ENCODE measurements at regions not wholly inside any gene's neighbourhood (a gene's known extent, or its start where the extent isn't known, plus 50 kb on each side); places are given as distances from the start of the nearest gene placed in this dataset.
"Not testable (repeated sequence)": the region's sequence is repeated elsewhere in the genome, so short reads cannot be mapped to it uniquely, and the experiment has no call there.

DNA sequence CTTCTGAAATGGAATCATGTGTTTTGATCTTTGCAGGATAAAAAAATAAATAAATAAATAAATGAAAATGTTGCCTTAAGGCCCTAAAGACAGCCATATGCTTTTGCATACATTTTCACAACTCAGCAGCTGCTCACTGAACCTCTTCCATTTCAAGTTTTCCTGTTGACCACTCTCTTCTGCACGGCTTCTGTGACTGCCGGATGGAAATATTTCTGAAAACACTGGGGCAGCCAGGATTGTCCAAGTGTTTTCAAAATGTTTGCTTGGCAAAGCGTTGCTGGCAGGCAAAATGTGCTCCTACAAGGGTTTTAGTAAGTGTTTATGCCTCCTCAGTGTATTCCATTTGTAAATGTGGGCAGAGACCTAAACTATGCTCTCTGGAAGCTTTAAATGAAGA is 208.1 kb upstream of the IL1RAPL1 start:
- H3K27me3 ChIP-seq (ENCODE audit: control insufficient read depth in 1 of 2, insufficient read depth in 2 of 2, low read length in 2 of 2) = no peaks in the 10 kb centered on the region
- no peak overlapping the region for H2AFZ ChIP-seq (ENCODE audit: low read length)
- no peak overlapping the region for H3K9ac ChIP-seq (ENCODE audit: insufficient read depth, low read depth, low read length)
- CTCF ChIA-PET (ENCODE audit: low intra/inter-chr PET ratio, low total read pairs) = no interaction called here
- POLR2A ChIA-PET = no interaction called here
- no TSS peak for BruUV-seq (replicated peaks)
- DNase-seq (ENCODE audit: low spot score) (no peak), FAIRE-seq (no peak), ATAC-seq (no peak)
- H3K4me3 ChIP-seq (replicated peaks in 1 of 3; ENCODE audit: insufficient read depth in 1 of 3, low read depth in 2 of 3, low read length in 3 of 3) = no peak overlapping the region
- no peaks in the 10 kb centered on the region for H3K4me1 ChIP-seq (ENCODE audit: insufficient read depth, low read length)
- intact Hi-C loops (cut with micrococcal nuclease; ENCODE audit: unreplicated experiment) = no loop called here
- no peaks in the 10 kb centered on the region for H3K9me3 ChIP-seq (ENCODE audit: low read length)
- no peaks in the 10 kb centered on the region for H3K36me3 ChIP-seq (replicated peaks in 1 of 2; ENCODE audit: control insufficient read depth in 1 of 2, insufficient read depth in 2 of 2, low read length in 2 of 2)
- no peak overlapping the region for H3K4me2 ChIP-seq (ENCODE audit: low read depth, low read length)
- H3K79me2 ChIP-seq (ENCODE audit: insufficient read depth, low read length) = no peaks in the 10 kb centered on the region
- H3K27ac ChIP-seq (ENCODE audit: extremely low read length, insufficient read depth, low read length) = no peak overlapping the region
- H4K20me1 ChIP-seq (ENCODE audit: insufficient read depth, low read length) = no peaks in the 10 kb centered on the region
- in situ Hi-C loops (cut with HindIII; ENCODE audit: extremely low pct_ligation_motif_present, low pct_unique_long_range_greater_than_20kb) = no loop called here
- 0% methylated on average over 3 of the region's 3 CpGs for WGBS (ENCODE audit: low lambda C conversion rate)
- TF ChIP-seq ZNF776 (CRISPR knock-in tag; IDR thresholded peaks at IDR 0.05) = no peak
- no peak for TF ChIP-seq ZFP62 (CRISPR knock-in tag; IDR thresholded peaks at IDR 0.05)
- no peak for TF ChIP-seq TSC22D2 (CRISPR knock-in tag; IDR thresholded peaks at IDR 0.05; ENCODE audit: borderline replicate concordance)
- TF ChIP-seq TAF1 (CRISPR knock-in tag; IDR thresholded peaks at IDR 0.05) = no peak
- no peak for TF ChIP-seq PHF5A (CRISPR knock-in tag; IDR thresholded peaks at IDR 0.05; ENCODE audit: low read depth, unreplicated experiment)
- TF ChIP-seq, protein P1, sequence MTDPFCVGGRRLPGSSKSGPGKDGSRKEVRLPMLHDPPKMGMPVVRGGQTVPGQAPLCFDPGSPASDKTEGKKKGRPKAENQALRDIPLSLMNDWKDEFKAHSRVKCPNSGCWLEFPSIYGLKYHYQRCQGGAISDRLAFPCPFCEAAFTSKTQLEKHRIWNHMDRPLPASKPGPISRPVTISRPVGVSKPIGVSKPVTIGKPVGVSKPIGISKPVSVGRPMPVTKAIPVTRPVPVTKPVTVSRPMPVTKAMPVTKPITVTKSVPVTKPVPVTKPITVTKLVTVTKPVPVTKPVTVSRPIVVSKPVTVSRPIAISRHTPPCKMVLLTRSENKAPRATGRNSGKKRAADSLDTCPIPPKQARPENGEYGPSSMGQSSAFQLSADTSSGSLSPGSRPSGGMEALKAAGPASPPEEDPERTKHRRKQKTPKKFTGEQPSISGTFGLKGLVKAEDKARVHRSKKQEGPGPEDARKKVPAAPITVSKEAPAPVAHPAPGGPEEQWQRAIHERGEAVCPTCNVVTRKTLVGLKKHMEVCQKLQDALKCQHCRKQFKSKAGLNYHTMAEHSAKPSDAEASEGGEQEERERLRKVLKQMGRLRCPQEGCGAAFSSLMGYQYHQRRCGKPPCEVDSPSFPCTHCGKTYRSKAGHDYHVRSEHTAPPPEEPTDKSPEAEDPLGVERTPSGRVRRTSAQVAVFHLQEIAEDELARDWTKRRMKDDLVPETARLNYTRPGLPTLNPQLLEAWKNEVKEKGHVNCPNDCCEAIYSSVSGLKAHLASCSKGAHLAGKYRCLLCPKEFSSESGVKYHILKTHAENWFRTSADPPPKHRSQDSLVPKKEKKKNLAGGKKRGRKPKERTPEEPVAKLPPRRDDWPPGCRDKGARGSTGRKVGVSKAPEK (CRISPR knock-in tag; IDR thresholded peaks at IDR 0.05; ENCODE audit: borderline replicate concordance) = no peak
- TF ChIP-seq, protein P2, sequence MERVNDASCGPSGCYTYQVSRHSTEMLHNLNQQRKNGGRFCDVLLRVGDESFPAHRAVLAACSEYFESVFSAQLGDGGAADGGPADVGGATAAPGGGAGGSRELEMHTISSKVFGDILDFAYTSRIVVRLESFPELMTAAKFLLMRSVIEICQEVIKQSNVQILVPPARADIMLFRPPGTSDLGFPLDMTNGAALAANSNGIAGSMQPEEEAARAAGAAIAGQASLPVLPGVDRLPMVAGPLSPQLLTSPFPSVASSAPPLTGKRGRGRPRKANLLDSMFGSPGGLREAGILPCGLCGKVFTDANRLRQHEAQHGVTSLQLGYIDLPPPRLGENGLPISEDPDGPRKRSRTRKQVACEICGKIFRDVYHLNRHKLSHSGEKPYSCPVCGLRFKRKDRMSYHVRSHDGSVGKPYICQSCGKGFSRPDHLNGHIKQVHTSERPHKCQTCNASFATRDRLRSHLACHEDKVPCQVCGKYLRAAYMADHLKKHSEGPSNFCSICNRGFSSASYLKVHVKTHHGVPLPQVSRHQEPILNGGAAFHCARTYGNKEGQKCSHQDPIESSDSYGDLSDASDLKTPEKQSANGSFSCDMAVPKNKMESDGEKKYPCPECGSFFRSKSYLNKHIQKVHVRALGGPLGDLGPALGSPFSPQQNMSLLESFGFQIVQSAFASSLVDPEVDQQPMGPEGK (CRISPR knock-in tag; IDR thresholded peaks at IDR 0.05) = no peak
- TF ChIP-seq, protein P3, sequence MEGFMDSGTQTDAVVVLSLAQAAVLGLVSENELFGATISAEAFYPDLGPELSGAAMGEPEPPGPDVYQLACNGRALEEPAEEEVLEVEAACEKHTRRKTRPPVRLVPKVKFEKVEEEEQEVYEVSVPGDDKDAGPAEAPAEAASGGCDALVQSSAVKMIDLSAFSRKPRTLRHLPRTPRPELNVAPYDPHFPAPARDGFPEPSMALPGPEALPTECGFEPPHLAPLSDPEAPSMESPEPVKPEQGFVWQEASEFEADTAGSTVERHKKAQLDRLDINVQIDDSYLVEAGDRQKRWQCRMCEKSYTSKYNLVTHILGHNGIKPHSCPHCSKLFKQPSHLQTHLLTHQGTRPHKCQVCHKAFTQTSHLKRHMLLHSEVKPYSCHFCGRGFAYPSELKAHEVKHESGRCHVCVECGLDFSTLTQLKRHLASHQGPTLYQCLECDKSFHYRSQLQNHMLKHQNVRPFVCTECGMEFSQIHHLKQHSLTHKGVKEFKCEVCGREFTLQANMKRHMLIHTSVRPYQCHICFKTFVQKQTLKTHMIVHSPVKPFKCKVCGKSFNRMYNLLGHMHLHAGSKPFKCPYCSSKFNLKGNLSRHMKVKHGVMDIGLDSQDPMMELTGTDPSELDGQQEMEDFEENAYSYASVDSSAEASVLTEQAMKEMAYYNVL (CRISPR knock-in tag; IDR thresholded peaks at IDR 0.05; ENCODE audit: borderline replicate concordance) = no peak
- no peak for TF ChIP-seq NFIC (IDR thresholded peaks at IDR 0.05; ENCODE audit: low read length)
- TF ChIP-seq SIN3B (IDR thresholded peaks at IDR 0.05; ENCODE audit: low read length) = no peak
- no peak for TF ChIP-seq MTF1 (CRISPR knock-in tag; IDR thresholded peaks at IDR 0.05)

DNA sequence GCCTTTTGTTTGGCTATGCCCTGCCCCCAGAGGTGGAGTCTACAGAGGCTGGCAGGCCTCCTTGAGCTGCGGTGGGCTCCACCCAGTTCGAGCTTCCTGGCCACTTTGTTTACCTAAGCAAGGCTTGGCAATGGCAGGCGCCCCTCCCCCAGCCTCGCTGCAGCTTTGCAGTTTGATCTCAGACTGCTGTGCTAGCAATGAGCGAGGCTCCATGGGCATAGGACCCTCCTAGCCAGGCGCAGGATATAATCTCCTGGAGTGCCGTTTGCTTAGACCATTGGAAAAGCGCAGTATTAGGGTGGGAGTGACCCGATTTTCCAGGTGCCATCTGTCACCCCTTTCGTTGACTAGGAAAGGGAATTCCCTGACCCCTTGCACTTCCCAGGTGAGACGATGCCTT is 219.6 kb upstream of the IL1RAPL1 start:
- FAIRE-seq; H4K20me1 ChIP-seq (ENCODE audit: insufficient read depth, low read length); BruUV-seq (replicated peaks); in situ Hi-C loops (cut with HindIII; ENCODE audit: extremely low pct_ligation_motif_present, low pct_unique_long_range_greater_than_20kb); H3K9ac ChIP-seq (ENCODE audit: insufficient read depth, low read depth, low read length); H3K4me1 ChIP-seq (ENCODE audit: insufficient read depth, low read length); ATAC-seq; DNase-seq (ENCODE audit: low spot score); CTCF ChIA-PET (ENCODE audit: low intra/inter-chr PET ratio, low total read pairs); H3K36me3 ChIP-seq (replicated peaks in 1 of 2; ENCODE audit: control insufficient read depth in 1 of 2, insufficient read depth in 2 of 2, low read length in 2 of 2); POLR2A ChIA-PET; H3K4me3 ChIP-seq (replicated peaks in 1 of 3; ENCODE audit: insufficient read depth in 1 of 3, low read depth in 2 of 3, low read length in 3 of 3); H2AFZ ChIP-seq (ENCODE audit: low read length); intact Hi-C loops (cut with micrococcal nuclease; ENCODE audit: unreplicated experiment); H3K79me2 ChIP-seq (ENCODE audit: insufficient read depth, low read length); H3K9me3 ChIP-seq (ENCODE audit: low read length); H3K27ac ChIP-seq (ENCODE audit: extremely low read length, insufficient read depth, low read length); H3K4me2 ChIP-seq (ENCODE audit: low read depth, low read length); H3K27me3 ChIP-seq (ENCODE audit: control insufficient read depth in 1 of 2, insufficient read depth in 2 of 2, low read length in 2 of 2): not testable (repeated sequence)
- no CpG with 5 or more reads among the region's 11 CpGs for WGBS (ENCODE audit: low lambda C conversion rate)
